SK-N-SH (cell line): ENCODE measurements at regions not wholly inside any gene's neighbourhood (a gene's known extent, or its start where the extent isn't known, plus 50 kb on each side); places are given as distances from the start of the nearest gene placed in this dataset.

Experiments
- CTCF ChIP-seq: fragments of 200-600 bp; sonication (generic); IDR thresholded peaks from 2 replicates; pipeline ENCODE4 v1.6.1; 2017; ENCODE audit warnings: antibody characterized with exemption, mild to moderate bottlenecking, moderate library complexity
- EZH2phosphoT487 ChIP-seq: fragments of 200-600 bp; sonication (generic); IDR thresholded peaks from 2 replicates; pipeline ENCODE4 v1.6.1; 2017; ENCODE audit warnings: low read depth, mixed run types, mild to moderate bottlenecking, antibody characterized with exemption, moderate library complexity, borderline replicate concordance
- RCOR1 ChIP-seq: fragments of 150-350 bp; IDR thresholded peaks from 2 replicates; pipeline ENCODE4 v1.6.1; 2017; ENCODE audit warnings: antibody characterized with exemption, low read length
- RFX5 ChIP-seq: IDR thresholded peaks from 2 replicates; pipeline ENCODE4 v1.6.1; 2012; ENCODE audit warnings: mild to moderate bottlenecking, improper control_type of control experiment, low read length
- SIN3A ChIP-seq: IDR thresholded peaks from 2 replicates; pipeline ENCODE4 v1.6.1; 2012; ENCODE audit warnings: low read depth, mild to moderate bottlenecking, low read length, moderate library complexity, borderline replicate concordance
- TCF12 ChIP-seq: IDR thresholded peaks from 2 replicates; pipeline ENCODE4 v1.4.0; 2012

GRCh38 chr12:107470645-107471044 lies 215.0 kb upstream of the PWP1 start:
- no peak for TF ChIP-seq CTCF
- TF ChIP-seq EZH2phosphoT487, result no peak
- TF ChIP-seq RCOR1, result no peak
- no peak for TF ChIP-seq SIN3A
- no peak for TF ChIP-seq TCF12
- TF ChIP-seq RFX5, result no peak
